IMR-90 (cell line): ENCODE measurements at regions not wholly inside any gene's neighbourhood (a gene's known extent, or its start where the extent isn't known, plus 50 kb on each side); places are given as distances from the start of the nearest gene placed in this dataset.

Experiments used
- ATAC-seq: fragments of 200-7000 bp; cut with Tn5 transposase; 2 replicates; pipeline ENCODE4 v1.9.1; 2020; ENCODE audit warnings: low read depth, mild to moderate bottlenecking, moderate library complexity
- BruUV-seq: library from RNA; stranded (reverse); fragments of 400-500 nt; replicated peaks from 2 replicates; lab custom pipeline; 2021; lab: Mats Ljungman, UMichigan
- CTCF ChIA-PET: fragments of 300-600 bp; formaldehyde crosslinking; extraction: SDS; loops from one replicate; lab custom pipeline; 2021; ENCODE audit warnings: antibody characterized with exemption; lab: Yijun Ruan, JAX
- POLR2A ChIA-PET: fragments of 300-600 bp; sonication (Branson Sonifier 250); formaldehyde crosslinking; loops from one replicate; lab custom pipeline; 2022; ENCODE audit warnings: antibody characterized with exemption; ENCODE audit not compliant: unreplicated experiment; lab: Charles Lee
- DNase-seq: peaks from one replicate; pipeline ENCODE4 v3.0.0; 2013
- H2AFZ ChIP-seq: replicated peaks from 2 replicates; pipeline ENCODE3; 2013; ENCODE audit warnings: low read length, mild to moderate bottlenecking; ENCODE audit not compliant: poor library complexity
- H2AK5ac ChIP-seq: 2 replicates; pipeline ENCODE4 v1.6.1; 2013; ENCODE audit warnings: low read depth, low read length, inconsistent platforms
- H2AK9ac ChIP-seq: replicated peaks from 2 replicates; pipeline ENCODE3; 2013; ENCODE audit warnings: mild to moderate bottlenecking, low read depth, low read length, moderate library complexity; ENCODE audit not compliant: poor library complexity
- H2BK120ac ChIP-seq: 2 replicates; pipeline ENCODE4 v1.6.1; 2013; ENCODE audit warnings: low read depth, low read length, inconsistent platforms
- H2BK15ac ChIP-seq: 3 replicates; pipeline ENCODE4 v1.6.1; 2013; ENCODE audit warnings: low read depth, low read length, inconsistent platforms
- H2BK20ac ChIP-seq: 2 replicates; pipeline ENCODE4 v1.6.1; 2013; ENCODE audit warnings: low read depth, mild to moderate bottlenecking, inconsistent platforms, low read length, moderate library complexity
- H2BK5ac ChIP-seq: 2 replicates; pipeline ENCODE4 v1.6.1; 2013; ENCODE audit warnings: mild to moderate bottlenecking, low read depth, low read length, inconsistent platforms; ENCODE audit not compliant: poor library complexity, severe bottlenecking
- H3K14ac ChIP-seq: replicated peaks from 2 replicates; pipeline ENCODE4 v1.6.1; 2013; ENCODE audit warnings: low read depth, low read length, inconsistent platforms
- H3K18ac ChIP-seq: 2 replicates; pipeline ENCODE4 v1.6.1; 2013; ENCODE audit warnings: low read depth, low read length, control low read depth
- H3K23ac ChIP-seq: 2 replicates; pipeline ENCODE4 v1.6.1; 2013; ENCODE audit warnings: low read depth, low read length, inconsistent platforms
- H3K27ac ChIP-seq: 2 replicates; pipeline ENCODE4 v1.5.1; 2013; ENCODE audit warnings: mild to moderate bottlenecking, control low read depth, low read length; ENCODE audit not compliant: insufficient read depth
- H3K27me3 ChIP-seq: 2 replicates; pipeline ENCODE4 v1.6.1; 2013; ENCODE audit warnings: low read length; ENCODE audit not compliant: control insufficient read depth, insufficient read depth
- H3K36me3 ChIP-seq: 2 replicates; pipeline ENCODE4 v1.6.1; 2013; ENCODE audit warnings: low read length, mixed read lengths; ENCODE audit not compliant: control insufficient read depth, insufficient read depth
- H3K4ac ChIP-seq: 2 replicates; pipeline ENCODE4 v1.6.1; 2013; ENCODE audit warnings: low read depth, low read length, inconsistent platforms
- H3K4me1 ChIP-seq: 2 replicates; pipeline ENCODE4 v1.6.1; 2013; ENCODE audit warnings: low read length, mixed read lengths; ENCODE audit not compliant: control insufficient read depth, insufficient read depth
- H3K4me2 ChIP-seq: 2 replicates; pipeline ENCODE4 v1.6.1; 2013; ENCODE audit warnings: low read depth, mild to moderate bottlenecking, control low read depth, low read length, moderate library complexity
- H3K4me3 ChIP-seq: 2 replicates; pipeline ENCODE4 v1.5.1; 2013; ENCODE audit warnings: low read depth, mild to moderate bottlenecking, control low read depth, low read length, moderate library complexity; ENCODE audit not compliant: insufficient read depth
- H3K56ac ChIP-seq: 2 replicates; pipeline ENCODE4 v1.6.1; 2013; ENCODE audit warnings: low read length, inconsistent platforms; ENCODE audit not compliant: insufficient read depth; ENCODE audit errors: extremely low read depth
- H3K79me1 ChIP-seq, 2 experiments: 2 replicates each; pipeline ENCODE4 v1.6.1; 2013; ENCODE audit warnings: low read length in 2 of 2, inconsistent platforms in 1 of 2, low read depth in 1 of 2
- H3K9ac ChIP-seq: 2 replicates; pipeline ENCODE4 v1.6.1; 2013; ENCODE audit warnings: low read depth, low read length, control low read depth
- H3K9me1 ChIP-seq: 2 replicates; pipeline ENCODE4 v1.6.1; 2013; ENCODE audit warnings: low read length, inconsistent platforms; ENCODE audit not compliant: insufficient read depth
- H3K9me3 ChIP-seq: 2 replicates; pipeline ENCODE4 v1.6.1; 2013; ENCODE audit warnings: low read length; ENCODE audit not compliant: control insufficient read depth, insufficient read depth
- H4K20me1 ChIP-seq: 2 replicates; pipeline ENCODE4 v1.6.1; 2013; ENCODE audit warnings: low read length, inconsistent platforms; ENCODE audit not compliant: insufficient read depth
- H4K5ac ChIP-seq: 2 replicates; pipeline ENCODE4 v1.6.1; 2013; ENCODE audit warnings: mild to moderate bottlenecking, low read depth, low read length, control low read depth
- H4K8ac ChIP-seq, 2 experiments: 2 replicates each; pipeline ENCODE4 v1.6.1; 2013; ENCODE audit warnings: low read depth in 2 of 2, low read length in 2 of 2, control low read depth in 1 of 2, inconsistent platforms in 1 of 2
- H4K91ac ChIP-seq: 2 replicates; pipeline ENCODE4 v1.6.1; 2013; ENCODE audit warnings: low read depth, low read length, inconsistent platforms; ENCODE audit not compliant: insufficient read depth
- BHLHE40 ChIP-seq: fragments of 150-350 bp; IDR thresholded peaks from 2 replicates; pipeline ENCODE4 v1.6.1; 2016; ENCODE audit warnings: mild to moderate bottlenecking, low read depth, low read length
- CEBPB ChIP-seq: IDR thresholded peaks from 2 replicates; pipeline ENCODE4 v1.6.1; 2012; ENCODE audit warnings: low read depth, low read length, improper control_type of control experiment
- CHD1 ChIP-seq: IDR thresholded peaks from 2 replicates; pipeline ENCODE4 v1.6.1; 2012; ENCODE audit warnings: low read depth, low read length, improper control_type of control experiment
- FOS ChIP-seq: fragments of 150-350 bp; IDR thresholded peaks from 2 replicates; pipeline ENCODE4 v1.6.1; 2016; ENCODE audit warnings: low read depth, low read length
- MAFK ChIP-seq: IDR thresholded peaks from 2 replicates; pipeline ENCODE4 v1.6.1; 2012; ENCODE audit warnings: low read depth, low read length, improper control_type of control experiment
- MAZ ChIP-seq: IDR thresholded peaks from 2 replicates; pipeline ENCODE4 v1.6.1; 2012; ENCODE audit warnings: low read depth, mild to moderate bottlenecking, low read length, improper control_type of control experiment, moderate library complexity, borderline replicate concordance
- MXI1 ChIP-seq: IDR thresholded peaks from 2 replicates; pipeline ENCODE4 v1.6.1; 2012; ENCODE audit warnings: low read depth, mild to moderate bottlenecking, low read length, moderate library complexity, borderline replicate concordance
- NFE2L2 ChIP-seq: fragments of 150-350 bp; IDR thresholded peaks from 2 replicates; pipeline ENCODE4 v1.6.1; 2016; ENCODE audit warnings: low read depth, mild to moderate bottlenecking, low read length
- POLR2A ChIP-seq: IDR thresholded peaks from 2 replicates; pipeline ENCODE4 v1.6.1; 2012; ENCODE audit warnings: mild to moderate bottlenecking, low read depth, low read length
- RAD21 ChIP-seq: IDR thresholded peaks from 2 replicates; pipeline ENCODE4 v1.6.1; 2012; ENCODE audit warnings: low read length, improper control_type of control experiment
- RCOR1 ChIP-seq: IDR thresholded peaks from 2 replicates; pipeline ENCODE4 v1.6.1; 2012; ENCODE audit warnings: mild to moderate bottlenecking, low read length, improper control_type of control experiment; ENCODE audit not compliant: insufficient replicate concordance
- RFX5 ChIP-seq: IDR thresholded peaks from 2 replicates; pipeline ENCODE4 v1.8.0; 2012; ENCODE audit warnings: low read depth, mild to moderate bottlenecking, low read length, moderate library complexity
- SMC3 ChIP-seq: fragments of 150-350 bp; IDR thresholded peaks from 2 replicates; pipeline ENCODE4 v1.6.1; 2016; ENCODE audit warnings: low read depth, mild to moderate bottlenecking, antibody characterized with exemption, low read length, moderate library complexity
- WGBS, 2 experiments: methylation state at CpG; one replicate each; pipeline versions ENCODE4 v1.1.5 to v1.1.7; 2013; ENCODE audit warnings: missing lambda C conversion rate in 2 of 2; ENCODE audit not compliant: insufficient read length in 1 of 2; ENCODE audit errors: extremely low coverage in 2 of 2; 5-methylcytosine and 5-hydroxymethylcytosine counted together
- dilution Hi-C: fragments of 300-500 bp; cut with HindIII; formaldehyde crosslinking; loops from one replicate; pipeline ENCODE4 v1.14.3; 2018; ENCODE audit warnings: low sequenced_read_pairs; ENCODE audit not compliant: unreplicated experiment
- in situ Hi-C: fragments of 300-500 bp; cut with MboI; formaldehyde crosslinking; loops from 3 replicates; pipeline ENCODE4 v1.14.3; 2019; ENCODE audit warnings: low sequenced_read_pairs, inconsistent platforms, mixed read lengths
- intact Hi-C: fragments of 100-400 bp; cut with micrococcal nuclease; formaldehyde crosslinking; loops from 2 replicates; pipeline ENCODE4 v1.10.0; 2022
- TF ChIP-seq, protein P1 (sequence below): fragments of 150-350 bp; IDR thresholded peaks from 2 replicates; pipeline ENCODE4 v1.6.1; 2016; ENCODE audit warnings: low read depth, mild to moderate bottlenecking, low read length, moderate library complexity, borderline replicate concordance
- TF ChIP-seq, protein P2 (sequence below): conservative IDR thresholded peaks from 2 replicates; pipeline ENCODE4 v1.5.1; 2012; ENCODE audit warnings: mild to moderate bottlenecking, low read depth, low read length, improper control_type of control experiment
- TF ChIP-seq, protein P3 (sequence below): fragments of 150-350 bp; IDR thresholded peaks from 2 replicates; pipeline ENCODE4 v1.6.1; 2017; ENCODE audit warnings: mild to moderate bottlenecking, antibody characterized with exemption, low read length, low read depth

DNA sequence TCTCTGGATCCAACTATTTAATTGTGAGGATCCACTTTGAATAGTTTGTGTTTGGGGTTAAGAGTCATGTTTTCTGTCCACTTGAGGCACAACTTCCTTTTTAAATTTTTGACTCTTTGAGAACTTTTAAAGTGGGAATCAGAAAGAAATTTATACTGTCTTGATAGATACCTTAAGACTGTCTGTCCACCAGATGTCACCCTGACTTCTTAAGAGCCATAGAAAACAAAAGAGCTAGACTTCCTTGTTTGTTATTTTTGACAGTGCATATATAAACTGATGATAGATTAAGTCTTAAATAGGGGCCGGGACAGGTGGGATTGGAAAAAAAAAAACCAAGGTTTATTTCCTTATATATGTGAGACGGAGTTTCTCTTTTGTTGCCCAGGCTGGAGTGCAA, 52.1 kb upstream of the WDR72 start:
- ATAC-seq (no peak), DNase-seq (no peak)
- Histone ChIP-seq H3K36me3 (no peaks in the 10 kb centered on the region), H3K9me3 (0 out of 2 replicates have a peak, but pooled peaks cover 2% of the 10 kb centered on the region), H4K5ac (no peak overlapping the region), H2AK5ac (no peak overlapping the region), H2BK120ac (no peak overlapping the region), H3K9ac (no peak overlapping the region), H3K56ac (no peak overlapping the region), H3K79me1 (no peaks in the 10 kb centered on the region), H2AFZ (no peak overlapping the region), H3K4ac (no peak overlapping the region), H4K91ac (no peak overlapping the region), H3K27ac (no peak overlapping the region), H3K14ac (no peak overlapping the region), H4K8ac (no peak overlapping the region), H3K27me3 (no peaks in the 10 kb centered on the region), H2BK5ac (no peak overlapping the region), H3K23ac (no peak overlapping the region), H3K4me2 (no peak overlapping the region), H4K20me1 (no peaks in the 10 kb centered on the region), H2BK15ac (no peak overlapping the region), H3K4me3 (no peak overlapping the region), H3K9me1 (no peaks in the 10 kb centered on the region), H2BK20ac (no peak overlapping the region), H3K18ac (no peak overlapping the region), H2AK9ac (no peak overlapping the region), H3K4me1 (no peaks in the 10 kb centered on the region)
- CTCF ChIA-PET, result no interaction called here
- TF ChIP-seq CHD1 (no peak), MAFK (no peak), BHLHE40 (no peak), NFE2L2 (no peak), POLR2A (no peak), MXI1 (no peak), SMC3 (no peak), MAZ (no peak), FOS (no peak), RAD21 (no peak), CEBPB (no peak), RCOR1 (no peak), RFX5 (no peak)
- TF ChIP-seq, protein P1, sequence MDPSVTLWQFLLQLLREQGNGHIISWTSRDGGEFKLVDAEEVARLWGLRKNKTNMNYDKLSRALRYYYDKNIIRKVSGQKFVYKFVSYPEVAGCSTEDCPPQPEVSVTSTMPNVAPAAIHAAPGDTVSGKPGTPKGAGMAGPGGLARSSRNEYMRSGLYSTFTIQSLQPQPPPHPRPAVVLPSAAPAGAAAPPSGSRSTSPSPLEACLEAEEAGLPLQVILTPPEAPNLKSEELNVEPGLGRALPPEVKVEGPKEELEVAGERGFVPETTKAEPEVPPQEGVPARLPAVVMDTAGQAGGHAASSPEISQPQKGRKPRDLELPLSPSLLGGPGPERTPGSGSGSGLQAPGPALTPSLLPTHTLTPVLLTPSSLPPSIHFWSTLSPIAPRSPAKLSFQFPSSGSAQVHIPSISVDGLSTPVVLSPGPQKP, result no peak
- TF ChIP-seq, protein P2, sequence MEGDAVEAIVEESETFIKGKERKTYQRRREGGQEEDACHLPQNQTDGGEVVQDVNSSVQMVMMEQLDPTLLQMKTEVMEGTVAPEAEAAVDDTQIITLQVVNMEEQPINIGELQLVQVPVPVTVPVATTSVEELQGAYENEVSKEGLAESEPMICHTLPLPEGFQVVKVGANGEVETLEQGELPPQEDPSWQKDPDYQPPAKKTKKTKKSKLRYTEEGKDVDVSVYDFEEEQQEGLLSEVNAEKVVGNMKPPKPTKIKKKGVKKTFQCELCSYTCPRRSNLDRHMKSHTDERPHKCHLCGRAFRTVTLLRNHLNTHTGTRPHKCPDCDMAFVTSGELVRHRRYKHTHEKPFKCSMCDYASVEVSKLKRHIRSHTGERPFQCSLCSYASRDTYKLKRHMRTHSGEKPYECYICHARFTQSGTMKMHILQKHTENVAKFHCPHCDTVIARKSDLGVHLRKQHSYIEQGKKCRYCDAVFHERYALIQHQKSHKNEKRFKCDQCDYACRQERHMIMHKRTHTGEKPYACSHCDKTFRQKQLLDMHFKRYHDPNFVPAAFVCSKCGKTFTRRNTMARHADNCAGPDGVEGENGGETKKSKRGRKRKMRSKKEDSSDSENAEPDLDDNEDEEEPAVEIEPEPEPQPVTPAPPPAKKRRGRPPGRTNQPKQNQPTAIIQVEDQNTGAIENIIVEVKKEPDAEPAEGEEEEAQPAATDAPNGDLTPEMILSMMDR, result no peak
- TF ChIP-seq, protein P3, sequence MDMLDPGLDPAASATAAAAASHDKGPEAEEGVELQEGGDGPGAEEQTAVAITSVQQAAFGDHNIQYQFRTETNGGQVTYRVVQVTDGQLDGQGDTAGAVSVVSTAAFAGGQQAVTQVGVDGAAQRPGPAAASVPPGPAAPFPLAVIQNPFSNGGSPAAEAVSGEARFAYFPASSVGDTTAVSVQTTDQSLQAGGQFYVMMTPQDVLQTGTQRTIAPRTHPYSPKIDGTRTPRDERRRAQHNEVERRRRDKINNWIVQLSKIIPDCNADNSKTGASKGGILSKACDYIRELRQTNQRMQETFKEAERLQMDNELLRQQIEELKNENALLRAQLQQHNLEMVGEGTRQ, result no peak
- POLR2A ChIA-PET, result no interaction called here
- no CpG with 5 or more reads among the region's 2 CpGs for WGBS, 2 experiments
- BruUV-seq, result no TSS peak
- dilution Hi-C loops, result no loop called here
- in situ Hi-C loops, result no loop called here
- intact Hi-C loops, result no loop called here
